Parathyroid adenoma (tissue), 2 donors: ENCODE measurements at regions not wholly inside any gene's neighbourhood (a gene's known extent, or its start where the extent isn't known, plus 50 kb on each side); places are given as distances from the start of the nearest gene placed in this dataset.

Source experiments
- H2AFZ ChIP-seq: fragments of 300-600 bp; sonication (generic); one replicate; pipeline ENCODE4 v1.7.0; 2017; ENCODE audit warnings: antibody characterized with exemption, mild to moderate bottlenecking
- H3K27ac ChIP-seq: fragments of 300-600 bp; sonication (generic); one replicate; pipeline ENCODE4 v1.7.0; 2017
- H3K27me3 ChIP-seq: fragments of 300-600 bp; sonication (generic); one replicate; pipeline ENCODE4 v1.7.0; 2017; ENCODE audit warnings: low read length; ENCODE audit not compliant: control insufficient read depth, insufficient read depth
- H3K36me3 ChIP-seq: fragments of 300-600 bp; sonication (generic); one replicate; pipeline ENCODE4 v1.7.0; 2017; ENCODE audit warnings: low read length; ENCODE audit not compliant: control insufficient read depth, insufficient read depth
- H3K4me1 ChIP-seq: fragments of 300-600 bp; sonication (generic); one replicate; pipeline ENCODE4 v1.7.0; 2017; ENCODE audit warnings: control low read depth
- H3K4me2 ChIP-seq: fragments of 300-600 bp; sonication (generic); one replicate; pipeline ENCODE4 v1.7.0; 2017; ENCODE audit warnings: low read length
- H3K4me3 ChIP-seq: fragments of 300-600 bp; sonication (generic); one replicate; pipeline ENCODE4 v1.7.0; 2017; ENCODE audit warnings: low read depth, low read length
- H3K79me2 ChIP-seq: fragments of 300-600 bp; sonication (generic); one replicate; pipeline ENCODE4 v1.7.0; 2017; ENCODE audit warnings: control low read depth
- H3K9ac ChIP-seq: fragments of 300-600 bp; sonication (generic); one replicate; pipeline ENCODE4 v1.7.0; 2017; ENCODE audit warnings: mild to moderate bottlenecking
- H3K9me3 ChIP-seq: fragments of 300-600 bp; sonication (generic); one replicate; pipeline ENCODE4 v1.7.0; 2017; ENCODE audit warnings: low read length; ENCODE audit not compliant: control insufficient read depth
- TF ChIP-seq, protein P1 (sequence below): fragments of 300-600 bp; sonication (generic); IDR thresholded peaks from one replicate; pipeline ENCODE4 v1.7.0; 2017; ENCODE audit warnings: antibody characterized with exemption, mild to moderate bottlenecking
- donor health status: primary hyperparathyroidism.

GRCh38 chr14:38705220-38705619, 397.8 kb downstream of the SEC23A start:
- H3K9ac ChIP-seq = no peak overlapping the region
- no peaks in the 10 kb centered on the region for H3K4me1 ChIP-seq
- H3K27ac ChIP-seq = no peak overlapping the region
- H3K79me2 ChIP-seq = no peaks in the 10 kb centered on the region
- H3K4me2 ChIP-seq = no peak overlapping the region
- H3K27me3 ChIP-seq = no peaks in the 10 kb centered on the region
- no peaks in the 10 kb centered on the region for H3K9me3 ChIP-seq
- no peak overlapping the region for H2AFZ ChIP-seq
- TF ChIP-seq, protein P1, sequence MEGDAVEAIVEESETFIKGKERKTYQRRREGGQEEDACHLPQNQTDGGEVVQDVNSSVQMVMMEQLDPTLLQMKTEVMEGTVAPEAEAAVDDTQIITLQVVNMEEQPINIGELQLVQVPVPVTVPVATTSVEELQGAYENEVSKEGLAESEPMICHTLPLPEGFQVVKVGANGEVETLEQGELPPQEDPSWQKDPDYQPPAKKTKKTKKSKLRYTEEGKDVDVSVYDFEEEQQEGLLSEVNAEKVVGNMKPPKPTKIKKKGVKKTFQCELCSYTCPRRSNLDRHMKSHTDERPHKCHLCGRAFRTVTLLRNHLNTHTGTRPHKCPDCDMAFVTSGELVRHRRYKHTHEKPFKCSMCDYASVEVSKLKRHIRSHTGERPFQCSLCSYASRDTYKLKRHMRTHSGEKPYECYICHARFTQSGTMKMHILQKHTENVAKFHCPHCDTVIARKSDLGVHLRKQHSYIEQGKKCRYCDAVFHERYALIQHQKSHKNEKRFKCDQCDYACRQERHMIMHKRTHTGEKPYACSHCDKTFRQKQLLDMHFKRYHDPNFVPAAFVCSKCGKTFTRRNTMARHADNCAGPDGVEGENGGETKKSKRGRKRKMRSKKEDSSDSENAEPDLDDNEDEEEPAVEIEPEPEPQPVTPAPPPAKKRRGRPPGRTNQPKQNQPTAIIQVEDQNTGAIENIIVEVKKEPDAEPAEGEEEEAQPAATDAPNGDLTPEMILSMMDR = no peak
- H3K4me3 ChIP-seq = no peak overlapping the region
- H3K36me3 ChIP-seq = no peaks in the 10 kb centered on the region

DNA sequence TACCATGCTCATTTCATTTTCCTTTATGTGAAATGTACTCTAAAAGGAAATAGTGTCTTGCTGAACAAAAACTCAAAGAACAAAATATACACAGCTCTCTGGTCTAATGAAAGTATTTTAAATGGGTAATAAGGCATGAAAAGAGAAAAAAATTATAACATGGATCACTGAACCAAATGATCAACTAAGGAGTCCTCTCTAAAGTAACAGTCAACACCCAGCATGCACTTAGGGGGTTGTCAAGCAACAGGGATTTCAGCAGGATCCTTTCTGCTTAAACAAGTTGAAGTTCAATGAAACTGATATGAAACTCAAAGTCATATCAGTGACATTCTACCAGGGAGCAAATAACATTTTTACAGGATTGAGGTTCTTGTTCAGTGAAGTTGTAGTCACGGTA, 398.8 kb downstream of the SEC23A start:
- no peaks in the 10 kb centered on the region for H3K36me3 ChIP-seq
- H3K27me3 ChIP-seq = no peaks in the 10 kb centered on the region
- TF ChIP-seq, protein P1 = no peak
- H3K4me3 ChIP-seq = no peak overlapping the region
- H3K27ac ChIP-seq = no peak overlapping the region
- H3K9ac ChIP-seq = no peak overlapping the region
- no peaks in the 10 kb centered on the region for H3K4me1 ChIP-seq
- no peaks in the 10 kb centered on the region for H3K79me2 ChIP-seq
- H3K4me2 ChIP-seq = no peak overlapping the region
- no peak overlapping the region for H2AFZ ChIP-seq
- H3K9me3 ChIP-seq = no peaks in the 10 kb centered on the region

- Histone ChIP-seq H3K27ac (no peak overlapping the region), H3K4me2 (no peak overlapping the region), H3K79me2 (no peaks in the 10 kb centered on the region), H3K9ac (no peak overlapping the region), H3K4me1 (no peaks in the 10 kb centered on the region), H3K4me3 (no peak overlapping the region), H3K9me3 (no peaks in the 10 kb centered on the region), H3K27me3 (no peaks in the 10 kb centered on the region), H2AFZ (no peak overlapping the region), H3K36me3 (no peaks in the 10 kb centered on the region)
- TF ChIP-seq, protein P1 = no peak
Measured at GRCh38 chr14:38696925-38697324, 406.1 kb downstream of the SEC23A start.

- TF ChIP-seq, protein P1 = no peak
- H3K36me3 ChIP-seq = no peaks in the 10 kb centered on the region
- no peak overlapping the region for H3K4me2 ChIP-seq
- no peak overlapping the region for H3K27ac ChIP-seq
- no peak overlapping the region for H2AFZ ChIP-seq
- no peak overlapping the region for H3K4me3 ChIP-seq
- H3K79me2 ChIP-seq = no peaks in the 10 kb centered on the region
- H3K9ac ChIP-seq = no peak overlapping the region
- H3K27me3 ChIP-seq = no peaks in the 10 kb centered on the region
- H3K9me3 ChIP-seq = no peaks in the 10 kb centered on the region
- H3K4me1 ChIP-seq = no peaks in the 10 kb centered on the region
Measured at GRCh38 chr14:38693423-38693822, 409.6 kb downstream of the SEC23A start.

DNA sequence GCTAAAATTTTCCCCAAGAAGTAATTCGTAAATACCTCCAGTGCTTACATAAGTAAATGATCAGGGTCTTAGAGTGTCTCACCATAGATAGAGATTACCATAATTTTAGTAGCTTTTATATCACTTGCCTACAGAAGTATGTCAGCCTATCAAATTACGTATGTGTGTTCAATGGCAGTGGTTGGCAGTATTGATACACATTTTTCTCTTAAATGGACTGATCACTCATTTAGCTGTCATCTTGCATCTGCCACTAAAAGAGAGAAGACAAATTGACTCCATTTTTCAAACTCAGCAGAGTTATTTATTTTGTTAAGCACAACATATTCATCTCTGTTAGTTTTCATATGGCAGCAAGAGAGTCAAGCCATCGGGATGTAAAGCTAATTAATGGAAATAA, 413.1 kb upstream of the CLEC14A start:
- Histone ChIP-seq H3K4me3 (no peak overlapping the region), H2AFZ (no peak overlapping the region), H3K27ac (no peak overlapping the region), H3K4me1 (no peaks in the 10 kb centered on the region), H3K4me2 (no peak overlapping the region), H3K79me2 (no peaks in the 10 kb centered on the region), H3K27me3 (no peaks in the 10 kb centered on the region), H3K9ac (no peak overlapping the region), H3K9me3 (no peaks in the 10 kb centered on the region), H3K36me3 (no peaks in the 10 kb centered on the region)
- TF ChIP-seq, protein P1 = no peak
